Vagina (tissue), 2 donors: ENCODE measurements at regions not wholly inside any gene's neighbourhood (a gene's known extent, or its start where the extent isn't known, plus 50 kb on each side); places are given as distances from the start of the nearest gene placed in this dataset.

Experiments used
- DNase-seq, 2 donors: peaks; one replicate each; pipeline ENCODE4 v3.0.0-alpha.2; 2017; ENCODE audit errors: extremely low spot score in 2 of 2
- H3K27ac ChIP-seq: fragments of 200-600 bp; sonication (generic); one replicate; pipeline ENCODE4 v1.5.1; 2019
- H3K27me3 ChIP-seq: fragments of 200-600 bp; sonication (generic); one replicate; pipeline ENCODE4 v1.5.1; 2019
- H3K36me3 ChIP-seq, 2 donors: fragments of 200-600 bp; sonication (generic); one replicate each; pipeline ENCODE4 v1.5.1; 2017 to 2019
- H3K4me1 ChIP-seq: fragments of 200-600 bp; sonication (generic); one replicate; pipeline ENCODE4 v1.5.1; 2019
- H3K4me3 ChIP-seq, 2 donors: fragments of 200-600 bp; sonication (generic); 1 replicate in 1 of 2; 2 replicates in 1 of 2; pipeline ENCODE4 v1.5.1; 2016 to 2019
- H3K9me3 ChIP-seq: fragments of 200-600 bp; sonication (generic); one replicate; pipeline ENCODE4 v1.5.1; 2019
- CTCF ChIP-seq, 3 experiments: fragments of 450-650 bp in 2 of 3; fragments of 200-600 bp in 1 of 3; sonication (generic) in 1 of 3; IDR thresholded peaks; one replicate each; pipeline ENCODE4 v1.5.1; 2017 to 2019; ENCODE audit warnings: antibody characterized with exemption in 3 of 3, mild to moderate bottlenecking in 2 of 3, moderate library complexity in 2 of 3
- POLR2A ChIP-seq, 2 donors: fragments of 450-650 bp; IDR thresholded peaks; one replicate each; pipeline ENCODE4 v1.6.1; 2017; ENCODE audit warnings: antibody characterized with exemption in 2 of 2, mild to moderate bottlenecking in 2 of 2, moderate library complexity in 2 of 2
- POLR2AphosphoS5 ChIP-seq, 2 donors: sonication (generic); formaldehyde crosslinking; IDR thresholded peaks; one replicate each; pipeline ENCODE4 v1.9.0; 2017; ENCODE audit warnings: antibody characterized with exemption in 2 of 2, mild to moderate bottlenecking in 2 of 2, low read depth in 1 of 2; ENCODE audit not compliant: insufficient read depth in 1 of 2
- intact Hi-C: fragments of 100-400 bp; cut with DNase I; formaldehyde crosslinking; loops from one replicate; pipeline ENCODE4 v1.15.1; 2023

- Histone ChIP-seq H3K4me1 (peaks cover 23% of the 10 kb centered on the region), H3K27me3 (no peaks in the 10 kb centered on the region), H3K27ac (peak overlapping the region; percentile 34), H3K9me3 (no peaks in the 10 kb centered on the region), H3K4me3 (no peak overlapping the region), H3K36me3 (no peaks in the 10 kb centered on the region)
- no peak for DNase-seq
- intact Hi-C loops, result no loop called here
- TF ChIP-seq POLR2AphosphoS5 (IDR thresholded peaks at IDR 0.05; ENCODE audit: insufficient read depth in 1 of 2, low read depth in 1 of 2) (peak; percentile 49 to 56), POLR2A (IDR thresholded peaks at IDR 0.05) (no peak)
These were observed 171.0 kb upstream of the UMPS start for GRCh38 chr3:124558991-124559845.

- Histone ChIP-seq H3K4me1 (peaks cover 23% of the 10 kb centered on the region), H3K9me3 (no peaks in the 10 kb centered on the region), H3K36me3 (no peaks in the 10 kb centered on the region), H3K27ac (peak overlapping the region; percentile 34), H3K4me3 (no peak overlapping the region), H3K27me3 (no peaks in the 10 kb centered on the region)
- TF ChIP-seq POLR2AphosphoS5 (IDR thresholded peaks at IDR 0.05; ENCODE audit: insufficient read depth in 1 of 2, low read depth in 1 of 2) (no peak), CTCF (IDR thresholded peaks at IDR 0.05) (peak; percentile 52 to 61 (median 61)), POLR2A (IDR thresholded peaks at IDR 0.05) (no peak)
- intact Hi-C loops, result loop anchor here (10.0 kb wide), 1 partner anchor 125 kb away; no protein-coding TSS in a partner anchor
- DNase-seq, result no peak
These were observed 170.2 kb upstream of the UMPS start for GRCh38 chr3:124559846-124560574.

GRCh38 chr3:124560666-124561215 lies 169.5 kb upstream of the UMPS start:
- TF ChIP-seq POLR2A (IDR thresholded peaks at IDR 0.05) (no peak), POLR2AphosphoS5 (IDR thresholded peaks at IDR 0.05; ENCODE audit: insufficient read depth in 1 of 2, low read depth in 1 of 2) (no peak), CTCF (IDR thresholded peaks at IDR 0.05) (no peak)
- DNase-seq, result no peak
- no peaks in the 10 kb centered on the region for H3K9me3 ChIP-seq
- intact Hi-C loops, result loop anchor here (10.0 kb wide), 1 partner anchor 124 kb away; no protein-coding TSS in a partner anchor
- H3K27me3 ChIP-seq, result no peaks in the 10 kb centered on the region
- no peak overlapping the region for H3K4me3 ChIP-seq
- peaks cover 23% of the 10 kb centered on the region for H3K4me1 ChIP-seq
- H3K27ac ChIP-seq, result no peak overlapping the region
- no peaks in the 10 kb centered on the region for H3K36me3 ChIP-seq

- Histone ChIP-seq H3K27ac (no peak overlapping the region), H3K27me3 (no peaks in the 10 kb centered on the region), H3K4me3 (no peak overlapping the region), H3K4me1 (peaks cover 16% of the 10 kb centered on the region), H3K36me3 (no peaks in the 10 kb centered on the region), H3K9me3 (no peaks in the 10 kb centered on the region)
- no peak for DNase-seq
- intact Hi-C loops, result loop anchor here (10.0 kb wide), 1 partner anchor 122 kb away; no protein-coding TSS in a partner anchor
- no peak for TF ChIP-seq POLR2AphosphoS5 (IDR thresholded peaks at IDR 0.05; ENCODE audit: insufficient read depth in 1 of 2, low read depth in 1 of 2)
- TF ChIP-seq CTCF (IDR thresholded peaks at IDR 0.05), result no peak
- no peak for TF ChIP-seq POLR2A (IDR thresholded peaks at IDR 0.05)
These were observed 167.5 kb upstream of the UMPS start for GRCh38 chr3:124562769-124563168.

- H3K27me3 ChIP-seq, result no peaks in the 10 kb centered on the region
- H3K36me3 ChIP-seq, result no peaks in the 10 kb centered on the region
- intact Hi-C loops, result loop anchor here (10.0 kb wide), 1 partner anchor 121 kb away; no protein-coding TSS in a partner anchor
- no peak overlapping the region for H3K27ac ChIP-seq
- no peak for TF ChIP-seq POLR2AphosphoS5 (IDR thresholded peaks at IDR 0.05; ENCODE audit: insufficient read depth in 1 of 2, low read depth in 1 of 2)
- no peak for TF ChIP-seq CTCF (IDR thresholded peaks at IDR 0.05)
- no peak for TF ChIP-seq POLR2A (IDR thresholded peaks at IDR 0.05)
- no peaks in the 10 kb centered on the region for H3K9me3 ChIP-seq
- H3K4me3 ChIP-seq, result no peak overlapping the region
- peaks cover 14% of the 10 kb centered on the region for H3K4me1 ChIP-seq
- no peak for DNase-seq
These were observed 166.9 kb upstream of the UMPS start for GRCh38 chr3:124563376-124563775.
